A549 (cell line): ENCODE measurements at regions not wholly inside any gene's neighbourhood (a gene's known extent, or its start where the extent isn't known, plus 50 kb on each side); places are given as distances from the start of the nearest gene placed in this dataset.

Experiments
- ATAC-seq, 2 experiments: fragments of 200-7000 bp in 1 of 2; fragments of >200 bp in 1 of 2; cut with Nextera tagmentation in 1 of 2; cut with Tn5 transposase in 1 of 2; 3 replicates each; pipeline versions ENCODE4 v1.8.0 to v1.9.1; 2018 to 2020; ENCODE audit warnings: mild to moderate bottlenecking in 1 of 2, moderate library complexity in 1 of 2
- CTCF ChIA-PET: fragments of 300-600 bp; sonication (Branson Sonifier 250); formaldehyde crosslinking; extraction: SDS; loops from one replicate; lab custom pipeline; 2021; ENCODE audit warnings: antibody characterized with exemption, inconsistent platforms; lab: Yijun Ruan, JAX
- POLR2A ChIA-PET: fragments of 350-600 bp; formaldehyde crosslinking; extraction: SDS; loops from one replicate; lab custom pipeline; 2021; ENCODE audit warnings: antibody characterized with exemption, inconsistent platforms; lab: Yijun Ruan, JAX
- DNase-seq, 2 experiments: peaks; one replicate each; pipeline versions ENCODE4 v3.0.0 to v3.0.0-alpha.2; 2011 to 2016; ENCODE audit warnings: low read depth in 1 of 2, low spot score in 1 of 2
- FAIRE-seq: peaks from 2 replicates; lab custom pipeline; 2011; peaks lifted over from hg19 to GRCh38; lab: Jason Lieb, UNC
- H3K27ac ChIP-seq, 2 experiments: fragments of >200 bp; sonication (Bioruptor Twin); formaldehyde crosslinking; 3 replicates each; pipeline ENCODE4 v1.5.1; 2016 to 2017
- H3K4me1 ChIP-seq: fragments of >200 bp; sonication (Bioruptor Twin); formaldehyde crosslinking; 3 replicates; pipeline ENCODE4 v1.6.1; 2016
- H3K4me2 ChIP-seq: fragments of >200 bp; sonication (Bioruptor Twin); formaldehyde crosslinking; 3 replicates; pipeline ENCODE4 v1.6.1; 2016
- H3K4me3 ChIP-seq: fragments of >200 bp; sonication (Bioruptor Twin); formaldehyde crosslinking; 3 replicates; pipeline ENCODE4 v1.5.1; 2016
- H3K9me3 ChIP-seq: fragments of >200 bp; sonication (Bioruptor Twin); formaldehyde crosslinking; 3 replicates; pipeline ENCODE4 v1.6.1; 2016
- E2F6 ChIP-seq: IDR thresholded peaks from 2 replicates; pipeline ENCODE4 v1.6.1; 2012; ENCODE audit warnings: low read depth, borderline replicate concordance
- EHF ChIP-seq: fragments of 250-450 bp; sonication (Bioruptor Pico); IDR thresholded peaks from 2 replicates; pipeline ENCODE4 v1.5.0; 2020; ENCODE audit warnings: mild to moderate bottlenecking
- EHMT2 ChIP-seq: fragments of 200-600 bp; sonication (generic); IDR thresholded peaks from 2 replicates; pipeline ENCODE4 v1.6.1; 2016; ENCODE audit warnings: antibody characterized with exemption, low read depth, mild to moderate bottlenecking, moderate library complexity
- ESRRA ChIP-seq: fragments of 150-350 bp; IDR thresholded peaks from 2 replicates; pipeline ENCODE4 v1.6.1; 2014; ENCODE audit warnings: mild to moderate bottlenecking, low read length, borderline replicate concordance
- FOSB ChIP-seq: fragments of 250-450 bp; sonication (Bioruptor Pico); IDR thresholded peaks from 2 replicates; pipeline ENCODE4 v1.5.0; 2020; ENCODE audit warnings: mild to moderate bottlenecking, moderate library complexity
- FOSL2 ChIP-seq, 2 experiments: fragments of 450-650 bp in 1 of 2; fragments of >200 bp in 1 of 2; sonication (Bioruptor Twin) in 1 of 2; formaldehyde crosslinking; IDR thresholded peaks; 2 replicates each; pipeline versions ENCODE4 v1.5.0 to v1.6.1; 2016 to 2020; ENCODE audit warnings: mild to moderate bottlenecking in 1 of 2, moderate library complexity in 1 of 2
- FOXS1 ChIP-seq: fragments of 250-450 bp; sonication (Bioruptor Pico); IDR thresholded peaks from 2 replicates; pipeline ENCODE4 v1.5.0; 2020; ENCODE audit warnings: mild to moderate bottlenecking, moderate library complexity
- HES2 ChIP-seq: fragments of >200 bp; sonication (Bioruptor Twin); formaldehyde crosslinking; IDR thresholded peaks from 2 replicates; pipeline ENCODE4 v1.6.1; 2016
- HMGXB4 ChIP-seq: fragments of 250-450 bp; sonication (Bioruptor Pico); IDR thresholded peaks from 2 replicates; pipeline ENCODE4 v1.5.0; 2021; ENCODE audit warnings: mild to moderate bottlenecking, moderate library complexity, borderline replicate concordance
- HOXB5 ChIP-seq: fragments of 250-450 bp; sonication (Bioruptor Pico); IDR thresholded peaks from 2 replicates; pipeline ENCODE4 v1.5.0; 2020; ENCODE audit warnings: mild to moderate bottlenecking, moderate library complexity
- JUN ChIP-seq, 2 experiments: fragments of >200 bp; sonication (Bioruptor Twin); formaldehyde crosslinking; IDR thresholded peaks; 2 replicates in 1 of 2; 3 replicates in 1 of 2; pipeline ENCODE4 v1.6.1; 2016 to 2017
- JUNB ChIP-seq: fragments of >200 bp; sonication (Bioruptor Twin); formaldehyde crosslinking; IDR thresholded peaks from 2 replicates; pipeline ENCODE4 v1.6.1; 2016
- KDM1A ChIP-seq: fragments of 200-600 bp; sonication (generic); IDR thresholded peaks from 2 replicates; pipeline ENCODE4 v1.6.1; 2016; ENCODE audit warnings: low read depth, mild to moderate bottlenecking
- MAFK ChIP-seq: fragments of 450-650 bp; IDR thresholded peaks from 2 replicates; pipeline ENCODE4 v1.6.1; 2014; ENCODE audit not compliant: partially characterized antibody
- MYC ChIP-seq: IDR thresholded peaks from 2 replicates; pipeline ENCODE4 v1.6.1; 2012; ENCODE audit warnings: mild to moderate bottlenecking, inconsistent platforms, low read length, improper control_type of control experiment, borderline replicate concordance
- NFE2L2 ChIP-seq: fragments of 150-350 bp; conservative IDR thresholded peaks from 2 replicates; pipeline ENCODE4 v1.6.1; 2014; ENCODE audit warnings: low read length
- NPAS2 ChIP-seq: fragments of 250-450 bp; sonication (Bioruptor Pico); IDR thresholded peaks from 2 replicates; pipeline ENCODE4 v1.8.0; 2022; ENCODE audit warnings: mild to moderate bottlenecking, moderate library complexity, borderline replicate concordance
- PHF8 ChIP-seq: fragments of 200-600 bp; sonication (generic); IDR thresholded peaks from 2 replicates; pipeline ENCODE4 v1.6.1; 2016; ENCODE audit warnings: low read depth, mild to moderate bottlenecking, antibody characterized with exemption, moderate library complexity, borderline replicate concordance
- RAD21 ChIP-seq, 2 experiments: fragments of >200 bp in 1 of 2; sonication (Bioruptor Twin) in 1 of 2; formaldehyde crosslinking in 1 of 2; IDR thresholded peaks in 1 of 2; conservative IDR thresholded peaks in 1 of 2; 2 replicates in 1 of 2; 3 replicates in 1 of 2; pipeline ENCODE4 v1.6.1; 2012 to 2018; ENCODE audit warnings: inconsistent platforms in 1 of 2
- RCOR1 ChIP-seq: fragments of 150-350 bp; IDR thresholded peaks from 2 replicates; pipeline ENCODE4 v1.6.1; 2014; ENCODE audit warnings: antibody characterized with exemption, low read length, low read depth
- REST ChIP-seq: fragments of 200-600 bp; sonication (generic); IDR thresholded peaks from 2 replicates; pipeline ENCODE4 v1.6.1; 2016; ENCODE audit warnings: antibody characterized with exemption, mild to moderate bottlenecking, moderate library complexity
- SREBF2 ChIP-seq: fragments of 450-650 bp; IDR thresholded peaks from 2 replicates; pipeline ENCODE4 v1.6.1; 2014; ENCODE audit warnings: mild to moderate bottlenecking, moderate library complexity
- TFCP2L1 ChIP-seq: fragments of 250-450 bp; sonication (Bioruptor Pico); IDR thresholded peaks from 2 replicates; pipeline ENCODE4 v1.5.0; 2021; ENCODE audit warnings: mild to moderate bottlenecking
- WGBS: methylation state at CpG from one replicate; pipeline ENCODE4 v1.1.6; 2017; ENCODE audit errors: missing lambda C conversion rate; 5-methylcytosine and 5-hydroxymethylcytosine counted together
- TF ChIP-seq, protein P1 (sequence below): fragments of >200 bp; sonication (Bioruptor Twin); formaldehyde crosslinking; IDR thresholded peaks from 3 replicates; pipeline ENCODE4 v1.5.1; 2016

DNA sequence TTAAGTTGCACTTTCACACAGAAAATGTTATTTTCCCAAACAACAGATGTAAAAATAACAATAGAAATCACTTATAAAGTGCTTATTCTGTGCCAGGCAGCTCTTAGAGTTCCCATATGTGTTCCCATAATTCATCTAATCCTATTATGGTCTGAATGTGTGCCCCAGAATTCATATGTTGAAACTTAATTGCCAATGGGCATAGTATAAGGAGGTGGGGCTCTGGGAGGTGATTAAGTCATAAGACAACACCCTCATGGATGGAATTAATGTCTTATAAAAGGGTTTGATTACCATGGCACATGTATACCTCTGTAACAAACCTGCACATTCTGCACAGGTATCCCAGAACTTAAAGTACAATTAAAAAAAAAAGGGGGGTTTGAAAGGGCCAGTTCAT, 92.7 kb downstream of the FZD1 start (continued):
- TF ChIP-seq MYC = no peak
- TF ChIP-seq, all 56 proteins: peak for 0

DNA sequence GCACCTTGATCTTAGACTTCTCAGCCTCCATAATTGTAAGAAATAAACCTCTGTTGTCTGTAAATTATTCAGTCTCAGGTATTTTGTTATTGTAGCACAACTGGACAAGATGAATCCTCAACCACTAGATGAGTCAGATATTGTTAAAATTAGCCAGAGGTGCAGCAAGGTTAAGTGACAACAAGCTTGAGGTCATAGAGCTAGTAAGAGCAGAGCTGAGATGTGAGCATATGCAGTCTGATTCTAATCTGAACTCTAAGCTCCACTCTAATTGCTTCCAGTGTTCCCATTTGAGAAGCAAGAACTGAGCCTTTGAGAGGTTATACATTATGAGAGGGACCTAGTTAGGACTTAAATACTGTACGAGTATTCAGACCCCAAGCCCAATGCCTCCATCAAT, 93.1 kb downstream of the FZD1 start:
- Histone ChIP-seq H3K9me3 (no peaks in the 10 kb centered on the region), H3K4me3 (no peak overlapping the region), H3K4me2 (no peak overlapping the region), H3K4me1 (no peaks in the 10 kb centered on the region), H3K27ac (no peak overlapping the region)
- ChIA-PET POLR2A (no interaction called here), CTCF (interaction anchor here (0.8 kb wide), 1 partner anchor 15 kb away, joined by 3 read pairs; no protein-coding TSS in a partner anchor)
- no peak for DNase-seq
- no peak for FAIRE-seq
- 6% methylated on average over 1 of the region's 1 CpG for WGBS
- no peak for ATAC-seq
- TF ChIP-seq NPAS2 (no peak), EHMT2 (no peak), SREBF2 (no peak), EHF (CRISPR knock-in tag) (no peak), RCOR1 (no peak), JUNB (no peak), ESRRA (no peak), PHF8 (no peak), FOSB (CRISPR knock-in tag) (no peak), REST (no peak), HMGXB4 (CRISPR knock-in tag) (no peak), FOSL2 (IDR thresholded peaks at IDR 0.05) (no peak), FOSL2 (CRISPR knock-in tag; IDR thresholded peaks at IDR 0.05) (no peak), RAD21 (conservative IDR thresholded peaks at IDR 0.05 in 1 of 2, IDR thresholded peaks at IDR 0.05 in 1 of 2) (no peak)
- TF ChIP-seq, protein P1, sequence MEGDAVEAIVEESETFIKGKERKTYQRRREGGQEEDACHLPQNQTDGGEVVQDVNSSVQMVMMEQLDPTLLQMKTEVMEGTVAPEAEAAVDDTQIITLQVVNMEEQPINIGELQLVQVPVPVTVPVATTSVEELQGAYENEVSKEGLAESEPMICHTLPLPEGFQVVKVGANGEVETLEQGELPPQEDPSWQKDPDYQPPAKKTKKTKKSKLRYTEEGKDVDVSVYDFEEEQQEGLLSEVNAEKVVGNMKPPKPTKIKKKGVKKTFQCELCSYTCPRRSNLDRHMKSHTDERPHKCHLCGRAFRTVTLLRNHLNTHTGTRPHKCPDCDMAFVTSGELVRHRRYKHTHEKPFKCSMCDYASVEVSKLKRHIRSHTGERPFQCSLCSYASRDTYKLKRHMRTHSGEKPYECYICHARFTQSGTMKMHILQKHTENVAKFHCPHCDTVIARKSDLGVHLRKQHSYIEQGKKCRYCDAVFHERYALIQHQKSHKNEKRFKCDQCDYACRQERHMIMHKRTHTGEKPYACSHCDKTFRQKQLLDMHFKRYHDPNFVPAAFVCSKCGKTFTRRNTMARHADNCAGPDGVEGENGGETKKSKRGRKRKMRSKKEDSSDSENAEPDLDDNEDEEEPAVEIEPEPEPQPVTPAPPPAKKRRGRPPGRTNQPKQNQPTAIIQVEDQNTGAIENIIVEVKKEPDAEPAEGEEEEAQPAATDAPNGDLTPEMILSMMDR = no peak

DNA sequence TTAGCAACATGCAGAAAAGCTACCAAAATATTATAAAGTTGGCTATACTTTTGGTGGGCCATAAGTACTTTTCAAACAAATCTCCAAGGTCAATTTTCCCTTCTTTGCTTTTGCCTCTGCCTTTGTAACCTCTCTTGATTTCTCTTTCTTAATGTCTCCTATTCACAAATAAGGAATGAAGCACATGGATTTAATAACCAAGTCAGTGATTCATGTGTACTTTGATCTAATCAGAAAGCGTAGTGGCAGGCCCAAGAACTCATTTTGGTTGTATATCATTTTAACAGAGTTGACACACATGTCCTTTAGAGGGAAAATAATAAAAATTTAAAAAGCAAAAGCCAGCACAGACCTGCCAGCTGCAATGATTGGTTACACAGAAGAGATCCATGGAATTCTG, 93.7 kb downstream of the FZD1 start:
- DNase-seq (no peak), FAIRE-seq (no peak), ATAC-seq (no peak)
- Histone ChIP-seq H3K4me2 (no peak overlapping the region), H3K9me3 (no peaks in the 10 kb centered on the region), H3K4me3 (no peak overlapping the region), H3K4me1 (no peaks in the 10 kb centered on the region), H3K27ac (no peak overlapping the region)
- WGBS = 0% methylated on average over 1 of the region's 1 CpG
- ChIA-PET CTCF (interaction anchor here (0.6 to 0.8 kb wide), 2 partner anchors 15 to 27 kb away, joined by 3 read pairs; no protein-coding TSS in a partner anchor), POLR2A (no interaction called here)
- TF ChIP-seq FOXS1 (CRISPR knock-in tag) = no peak
- TF ChIP-seq KDM1A = no peak
- no peak for TF ChIP-seq TFCP2L1 (CRISPR knock-in tag)
- TF ChIP-seq MAFK = no peak
- TF ChIP-seq NFE2L2 = no peak
- no peak for TF ChIP-seq HES2
- TF ChIP-seq ESRRA = no peak
- TF ChIP-seq JUN (IDR thresholded peaks at IDR 0.05) = no peak
- no peak for TF ChIP-seq HOXB5 (CRISPR knock-in tag)
- no peak for TF ChIP-seq E2F6
- no peak for TF ChIP-seq REST
